Stomach (tissue), 8 donors: ENCODE measurements at regions not wholly inside any gene's neighbourhood (a gene's known extent, or its start where the extent isn't known, plus 50 kb on each side); places are given as distances from the start of the nearest gene placed in this dataset.

Source experiments
- DNase-seq, 2 donors: peaks; one replicate each; pipeline versions ENCODE4 v3.0.0 to v3.0.0-alpha.2; 2013 to 2019
- H3K27ac ChIP-seq, 5 donors: fragments of 200-600 bp in 4 of 5; sonication (generic) in 4 of 5; one replicate each; pipeline ENCODE4 v1.5.1; 2013 to 2019; ENCODE audit warnings: mild to moderate bottlenecking in 1 of 5, moderate library complexity in 1 of 5
- H3K27me3 ChIP-seq, 3 donors: fragments of 200-600 bp; sonication (generic); one replicate each; pipeline ENCODE4 v1.5.1; 2017 to 2019; ENCODE audit warnings: mixed run types in 1 of 3
- H3K36me3 ChIP-seq, 4 donors: fragments of 200-600 bp; sonication (generic); 1 replicate in 3 of 4; 2 replicates in 1 of 4; pipeline ENCODE4 v1.5.1; 2016 to 2019
- H3K4me1 ChIP-seq, 4 donors: fragments of 200-600 bp; sonication (generic); one replicate each; pipeline ENCODE4 v1.5.1; 2016 to 2019
- H3K4me3 ChIP-seq, 4 donors: fragments of 200-600 bp; sonication (generic) in 3 of 4; one replicate each; pipeline ENCODE4 v1.5.1; 2016 to 2019; ENCODE audit warnings: mild to moderate bottlenecking in 1 of 4
- H3K9me3 ChIP-seq, 4 donors: fragments of 200-600 bp; sonication (generic); one replicate each; pipeline ENCODE4 v1.5.1; 2016 to 2019
- EP300 ChIP-seq: sonication (generic); formaldehyde crosslinking; IDR thresholded peaks from one replicate; pipeline ENCODE4 v1.6.1; 2017; ENCODE audit warnings: antibody characterized with exemption
- POLR2A ChIP-seq, 4 donors: fragments of 450-650 bp; IDR thresholded peaks; one replicate each; pipeline ENCODE4 v1.6.1; 2016; ENCODE audit warnings: antibody characterized with exemption in 4 of 4, control low read depth in 2 of 4, mild to moderate bottlenecking in 1 of 4, moderate library complexity in 1 of 4
- POLR2AphosphoS5 ChIP-seq, 3 donors: sonication (generic); formaldehyde crosslinking; IDR thresholded peaks; one replicate each; pipeline ENCODE4 v1.6.1; 2016; ENCODE audit warnings: antibody characterized with exemption in 3 of 3
- WGBS, 5 donors: extraction: QIAGEN DNeasy Blood & Tissue Kit in 3 of 5; methylation state at CpG; one replicate each; pipeline versions ENCODE4 v1.1.5 to v1.1.7; 2013 to 2018; 5-methylcytosine and 5-hydroxymethylcytosine counted together
- intact Hi-C: fragments of 100-400 bp; cut with DNase I; formaldehyde crosslinking; loops from one replicate; pipeline ENCODE4 v1.15.1; 2023; ENCODE audit warnings: low total_unique reads
- TF ChIP-seq, protein P1 (sequence below), 7 experiments: fragments of 450-650 bp in 4 of 7; fragments of 200-600 bp in 3 of 7; sonication (generic) in 3 of 7; IDR thresholded peaks; one replicate each; pipeline ENCODE4 v1.5.1; 2016 to 2019; ENCODE audit warnings: antibody characterized with exemption in 7 of 7, control low read depth in 2 of 7, mild to moderate bottlenecking in 1 of 7
- donor health status: healthy with polysubstance abuse.
- donor health status: Bipolar disorder and iron deficiency.
- donor health status: healthy.

DNA sequence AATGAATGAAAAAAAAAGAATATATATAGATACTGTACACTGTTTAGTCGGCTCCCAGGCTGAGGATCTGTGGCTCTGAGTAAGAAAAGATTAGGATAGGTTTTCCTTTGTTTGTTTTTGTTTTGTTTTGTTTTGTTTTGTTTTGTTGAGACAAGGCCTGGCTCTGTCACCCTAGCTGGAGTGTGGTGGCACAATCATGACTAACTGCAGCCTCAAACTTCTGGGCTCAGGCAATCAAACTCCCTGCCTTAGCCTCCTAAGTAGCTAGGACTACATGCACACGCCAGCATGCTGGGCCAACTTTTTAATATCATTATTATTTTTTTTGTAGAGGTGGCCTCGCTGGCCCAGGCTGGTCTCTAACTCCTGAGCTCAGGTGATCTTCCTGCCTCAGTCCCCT, 87.9 kb upstream of the PTBP2 start:
- WGBS, 5 donors: 51 to 65% (median 55%) methylated on average over 3 of the region's 3 CpGs
- Histone ChIP-seq H3K27me3 (no peaks in the 10 kb centered on the region), H3K4me1 (peaks cover 0 to 14% (median 0%) of the 10 kb centered on the region in 4 donors), H3K9me3 (no peaks in the 10 kb centered on the region), H3K4me3 (no peak overlapping the region), H3K36me3 (no peaks in the 10 kb centered on the region), H3K27ac (peak overlapping the region in 1 of 5 donors; percentile 28)
- TF ChIP-seq, protein P1, sequence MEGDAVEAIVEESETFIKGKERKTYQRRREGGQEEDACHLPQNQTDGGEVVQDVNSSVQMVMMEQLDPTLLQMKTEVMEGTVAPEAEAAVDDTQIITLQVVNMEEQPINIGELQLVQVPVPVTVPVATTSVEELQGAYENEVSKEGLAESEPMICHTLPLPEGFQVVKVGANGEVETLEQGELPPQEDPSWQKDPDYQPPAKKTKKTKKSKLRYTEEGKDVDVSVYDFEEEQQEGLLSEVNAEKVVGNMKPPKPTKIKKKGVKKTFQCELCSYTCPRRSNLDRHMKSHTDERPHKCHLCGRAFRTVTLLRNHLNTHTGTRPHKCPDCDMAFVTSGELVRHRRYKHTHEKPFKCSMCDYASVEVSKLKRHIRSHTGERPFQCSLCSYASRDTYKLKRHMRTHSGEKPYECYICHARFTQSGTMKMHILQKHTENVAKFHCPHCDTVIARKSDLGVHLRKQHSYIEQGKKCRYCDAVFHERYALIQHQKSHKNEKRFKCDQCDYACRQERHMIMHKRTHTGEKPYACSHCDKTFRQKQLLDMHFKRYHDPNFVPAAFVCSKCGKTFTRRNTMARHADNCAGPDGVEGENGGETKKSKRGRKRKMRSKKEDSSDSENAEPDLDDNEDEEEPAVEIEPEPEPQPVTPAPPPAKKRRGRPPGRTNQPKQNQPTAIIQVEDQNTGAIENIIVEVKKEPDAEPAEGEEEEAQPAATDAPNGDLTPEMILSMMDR (IDR thresholded peaks at IDR 0.05): no peak
- TF ChIP-seq POLR2AphosphoS5 (IDR thresholded peaks at IDR 0.05) (no peak), EP300 (no peak)
- intact Hi-C loops: no loop called here
- no peak for DNase-seq

GRCh38 chr1:96634883-96635282, 86.7 kb upstream of the PTBP2 start:
- TF ChIP-seq POLR2A (IDR thresholded peaks at IDR 0.05) (no peak), EP300 (no peak), POLR2AphosphoS5 (IDR thresholded peaks at IDR 0.05) (no peak)
- TF ChIP-seq, protein P1 (IDR thresholded peaks at IDR 0.05): no peak
- intact Hi-C loops: no loop called here
- DNase-seq: no peak
- H3K27me3 ChIP-seq: no peaks in the 10 kb centered on the region
- H3K9me3 ChIP-seq: no peaks in the 10 kb centered on the region
- peaks cover 0 to 14% (median 0%) of the 10 kb centered on the region in 4 donors for H3K4me1 ChIP-seq
- H3K36me3 ChIP-seq: no peaks in the 10 kb centered on the region
- H3K4me3 ChIP-seq: no peak overlapping the region
- no peak overlapping the region for H3K27ac ChIP-seq
- 83 to 89% (median 87%) methylated on average over 2 of the region's 2 CpGs for WGBS, 5 donors

GRCh38 chr1:96641282-96641681, 80.3 kb upstream of the PTBP2 start:
- Histone ChIP-seq H3K9me3 (no peaks in the 10 kb centered on the region), H3K27me3 (no peaks in the 10 kb centered on the region), H3K4me1 (no peaks in the 10 kb centered on the region), H3K4me3 (no peak overlapping the region), H3K27ac (no peak overlapping the region), H3K36me3 (no peaks in the 10 kb centered on the region)
- intact Hi-C loops: no loop called here
- WGBS, 5 donors: 81 to 92% (median 86%) methylated on average over 3 of the region's 3 CpGs
- no peak for TF ChIP-seq EP300
- TF ChIP-seq, protein P1 (IDR thresholded peaks at IDR 0.05): no peak
- peak in 1 of 2 donors; percentile 17 for DNase-seq

DNA sequence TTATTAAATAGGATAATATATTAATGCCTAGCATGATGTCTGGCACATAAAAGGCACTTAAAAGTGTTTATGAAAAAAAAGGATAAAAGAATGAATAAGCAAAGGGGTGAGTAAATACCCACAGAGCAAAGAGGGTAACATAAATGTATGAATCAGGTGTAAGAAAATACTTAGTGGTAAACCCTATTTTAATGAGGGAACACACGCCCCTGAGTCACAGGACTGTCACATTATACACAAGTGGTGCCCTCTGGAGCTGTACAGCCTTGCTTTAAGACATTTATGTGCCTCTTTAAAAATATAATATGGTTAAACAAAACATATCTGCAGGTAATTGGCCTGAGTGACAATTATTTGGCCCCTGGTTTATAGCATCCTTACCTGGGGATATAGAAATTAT, 78.1 kb upstream of the PTBP2 start:
- Histone ChIP-seq H3K27me3 (no peaks in the 10 kb centered on the region), H3K27ac (no peak overlapping the region), H3K9me3 (no peaks in the 10 kb centered on the region), H3K4me3 (no peak overlapping the region), H3K4me1 (no peaks in the 10 kb centered on the region), H3K36me3 (no peaks in the 10 kb centered on the region)
- DNase-seq: no peak
- intact Hi-C loops: no loop called here
- WGBS, 5 donors: 72 to 91% (median 82%) methylated on average over 1 of the region's 1 CpG
- no peak for TF ChIP-seq POLR2AphosphoS5 (IDR thresholded peaks at IDR 0.05)
- no peak for TF ChIP-seq EP300
- TF ChIP-seq POLR2A (IDR thresholded peaks at IDR 0.05): no peak
- TF ChIP-seq, protein P1 (IDR thresholded peaks at IDR 0.05): no peak
